ENCODE measurements at regions not wholly inside any gene's neighbourhood (a gene's known extent, or its start where the extent isn't known, plus 50 kb on each side); places are given as distances from the start of the nearest gene placed in this dataset.
A peak's percentile ranks its signal among the peaks of the same experiment; 100 is the strongest.

DNA sequence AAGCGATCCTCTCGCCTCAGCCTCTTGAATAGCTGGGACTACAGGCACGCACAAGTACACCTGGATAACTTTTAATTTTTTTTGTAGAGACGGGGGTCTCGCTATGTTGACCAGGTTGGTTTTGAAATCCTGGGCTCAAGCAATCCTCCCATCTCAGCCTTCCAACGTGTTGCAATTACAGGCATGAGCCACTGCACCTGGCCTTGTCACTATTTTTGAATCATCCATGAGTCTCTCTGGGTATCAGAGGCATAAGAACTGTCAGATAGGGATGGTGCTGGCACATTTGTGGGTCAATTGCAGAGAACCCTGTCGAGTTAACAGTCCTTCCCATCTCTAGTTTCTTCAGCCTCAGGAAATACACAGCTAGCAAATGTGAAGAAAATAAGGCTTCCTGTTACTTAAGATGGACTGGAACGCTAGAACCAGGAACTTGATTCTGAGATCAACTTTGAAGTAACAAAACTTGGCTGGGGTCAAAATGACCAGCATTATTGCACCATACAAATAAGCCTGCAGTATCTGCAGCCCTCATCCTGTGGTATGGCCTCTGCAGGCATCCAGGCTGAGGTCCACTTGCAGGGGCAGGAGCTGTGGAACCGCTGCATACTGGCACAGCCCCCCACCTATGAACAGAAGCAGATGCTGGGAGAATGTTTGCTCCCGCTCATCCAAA lies 124.3 kb upstream of the GADD45A start:
- DNase-seq (ENCODE audit: low read depth in 2 of 2) = no peak

DNA sequence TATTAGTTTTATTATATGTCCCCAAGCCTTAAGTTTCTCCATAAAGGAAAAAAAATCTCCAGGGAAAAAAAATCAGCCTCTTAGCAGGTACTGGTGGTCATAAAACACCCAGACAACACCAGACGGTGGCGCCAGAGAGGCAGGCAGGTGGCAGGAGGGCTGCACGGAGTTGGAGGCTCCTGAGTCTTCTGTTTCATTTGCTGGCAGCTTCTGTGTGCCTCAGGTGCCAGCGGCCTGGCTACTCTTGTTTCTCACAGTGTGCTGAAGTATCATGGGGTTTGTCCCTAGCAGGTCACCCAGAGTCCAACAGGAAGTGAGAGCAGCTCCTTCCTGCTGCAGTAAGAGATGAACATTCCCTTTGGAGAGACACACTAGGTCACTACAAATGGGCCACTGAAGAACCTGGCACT lies 123.3 kb upstream of the GADD45A start:
- peak; percentile 81 to 83 for DNase-seq (ENCODE audit: low read depth in 2 of 2)

DNA sequence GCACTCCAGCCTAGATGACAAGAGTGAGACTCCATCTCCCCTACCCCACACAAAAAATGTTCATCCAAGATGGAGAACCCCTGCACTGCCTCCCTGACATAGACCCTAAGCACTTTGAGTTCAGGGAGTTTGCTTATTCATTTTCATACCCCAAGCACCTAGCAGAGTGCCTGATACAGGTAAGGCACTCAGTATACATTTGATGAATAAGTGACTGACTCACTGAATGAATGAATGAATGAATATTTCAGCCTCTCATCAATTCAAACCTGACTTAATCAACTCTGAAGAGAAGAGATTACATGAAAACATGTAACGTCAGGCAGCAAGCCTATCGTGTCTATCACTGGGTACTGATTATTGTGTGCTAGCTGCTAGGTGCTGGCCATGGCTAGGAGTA lies 121.3 kb upstream of the GADD45A start:
- no peak for DNase-seq (ENCODE audit: low read depth in 2 of 2)

DNA sequence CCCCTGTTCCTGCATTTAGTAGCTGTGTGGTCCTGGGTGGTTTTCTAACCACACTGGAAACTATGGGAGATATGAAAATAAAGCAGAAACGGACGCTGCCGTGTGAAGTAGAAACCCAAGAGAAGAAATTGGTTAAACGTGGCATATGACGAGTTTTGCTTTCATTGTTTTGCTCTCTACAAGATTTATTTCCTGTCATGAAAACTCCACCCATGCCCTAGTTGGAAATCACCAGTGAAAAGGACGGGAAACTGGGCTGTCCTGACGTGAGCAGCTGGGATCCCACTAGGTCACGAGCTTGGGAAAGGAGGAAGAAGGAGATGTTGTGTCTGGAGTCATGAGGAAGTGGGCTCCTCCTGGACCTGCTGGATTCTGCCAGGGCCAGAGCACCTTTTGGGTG lies 120.8 kb upstream of the GADD45A start:
- no peak for DNase-seq (ENCODE audit: low read depth in 2 of 2)

DNA sequence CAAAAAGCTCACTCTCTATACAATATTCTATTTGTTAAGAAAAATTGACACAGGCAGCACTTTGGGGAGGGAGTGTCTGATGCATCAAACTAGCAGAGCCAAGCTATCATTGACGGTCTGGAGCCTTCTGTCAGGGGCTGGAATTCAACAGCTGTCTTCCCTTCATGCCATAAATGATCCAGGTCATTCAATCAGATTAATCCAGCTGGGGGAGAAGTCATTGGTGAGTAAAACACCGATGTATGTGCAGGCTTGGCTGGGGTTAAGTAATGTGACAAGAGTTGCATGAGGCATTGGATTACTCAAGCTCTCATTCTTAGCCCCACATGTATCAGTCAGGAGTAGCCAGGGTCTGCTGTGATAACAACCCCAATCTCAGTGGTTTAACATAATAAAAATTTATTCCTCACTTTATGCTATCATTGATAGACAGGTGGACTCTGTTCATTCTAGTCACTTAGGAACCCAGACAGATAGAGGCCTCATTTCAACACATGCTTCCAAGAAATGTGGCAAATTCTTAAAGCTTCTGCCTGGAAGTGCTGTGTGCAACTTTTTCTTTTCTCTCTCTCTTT lies 118.1 kb upstream of the GADD45A start:
- DNase-seq (ENCODE audit: low read depth in 2 of 2) = no peak

DNA sequence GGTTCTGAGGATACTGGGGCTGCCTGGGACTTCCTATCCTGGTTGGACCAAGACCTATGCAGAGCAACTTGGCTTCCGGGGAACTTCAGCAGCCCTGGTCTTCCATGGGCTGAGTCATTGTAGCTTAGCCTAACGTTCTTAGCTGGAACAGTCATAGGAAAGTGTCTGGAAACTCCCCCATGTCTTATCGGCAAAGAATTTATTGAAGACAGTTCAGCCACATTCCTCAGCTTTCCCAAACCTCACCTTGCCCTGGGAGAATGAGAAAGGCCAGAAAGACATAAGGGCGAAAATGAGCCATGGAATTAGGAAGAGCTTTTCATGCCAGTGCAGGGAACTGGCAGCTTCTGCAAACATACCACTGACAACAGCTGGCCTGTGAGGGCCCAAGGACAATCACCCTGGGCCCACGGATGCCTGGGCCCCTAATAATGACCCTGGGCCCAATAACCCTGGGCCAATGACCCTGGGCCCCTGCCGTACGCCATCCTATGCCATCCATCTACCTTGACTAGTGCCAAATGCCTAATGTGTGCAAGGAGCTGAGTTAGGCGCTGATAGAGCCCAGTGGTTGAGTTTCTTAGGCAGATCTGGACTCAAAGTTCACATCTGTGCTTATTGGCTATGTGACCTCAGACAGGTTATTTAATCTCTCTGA lies 114.4 kb upstream of the GADD45A start:
- no peak for DNase-seq (ENCODE audit: low read depth in 2 of 2)

DNA sequence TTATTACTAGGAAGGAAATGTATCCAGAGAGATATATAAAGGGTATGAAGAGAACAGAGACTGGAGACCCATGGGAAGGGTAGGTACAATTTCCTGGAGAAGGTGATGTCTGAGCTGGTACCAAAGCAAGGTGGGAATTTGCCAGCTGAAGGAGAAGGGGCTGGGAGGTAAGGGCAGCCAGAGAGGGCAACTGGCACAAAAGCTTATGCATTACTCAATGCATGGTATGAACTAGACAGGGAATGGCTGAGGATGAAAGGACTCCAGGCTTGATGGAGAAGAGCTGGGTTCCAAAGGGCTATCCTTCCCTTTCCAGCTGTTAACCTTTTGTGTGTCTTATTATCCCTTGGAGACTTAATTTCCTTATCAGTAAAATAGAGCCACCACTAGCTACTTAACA lies 113.6 kb upstream of the GADD45A start:
- DNase-seq (ENCODE audit: low read depth in 2 of 2) = no peak

DNA sequence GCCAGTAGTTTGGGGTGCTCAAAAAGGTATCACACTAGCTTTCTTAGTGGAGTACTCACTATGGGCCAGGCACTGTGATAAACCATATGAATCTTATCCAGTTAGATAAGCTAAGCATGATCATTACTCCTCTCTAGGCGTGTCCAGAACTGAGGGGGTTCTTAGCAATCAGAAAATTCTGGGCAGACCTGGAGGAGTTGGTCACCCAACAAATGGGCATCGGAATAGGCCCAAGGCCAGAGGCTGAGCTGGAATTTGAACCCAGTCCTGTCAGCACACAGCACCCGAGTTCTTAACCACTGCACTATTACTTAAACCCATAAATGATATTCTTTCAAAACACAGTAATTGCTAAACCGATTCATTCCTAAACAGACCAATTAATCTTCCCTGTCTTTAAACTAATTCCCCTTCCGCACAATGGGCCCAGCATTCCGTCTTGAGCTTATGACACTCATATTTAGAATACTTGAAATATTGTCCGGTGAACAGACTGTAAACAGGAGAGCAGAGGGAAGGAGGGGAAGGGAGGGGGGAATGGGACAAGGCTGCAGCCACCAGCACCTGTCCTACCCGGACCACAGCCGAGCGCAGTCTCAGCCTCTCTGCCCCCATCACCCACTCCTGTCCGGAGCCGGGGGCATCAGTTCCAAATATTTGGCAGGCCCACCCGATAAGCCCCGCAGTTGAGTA lies 113.0 kb upstream of the GADD45A start:
- DNase-seq (ENCODE audit: low read depth in 2 of 2) = no peak

DNA sequence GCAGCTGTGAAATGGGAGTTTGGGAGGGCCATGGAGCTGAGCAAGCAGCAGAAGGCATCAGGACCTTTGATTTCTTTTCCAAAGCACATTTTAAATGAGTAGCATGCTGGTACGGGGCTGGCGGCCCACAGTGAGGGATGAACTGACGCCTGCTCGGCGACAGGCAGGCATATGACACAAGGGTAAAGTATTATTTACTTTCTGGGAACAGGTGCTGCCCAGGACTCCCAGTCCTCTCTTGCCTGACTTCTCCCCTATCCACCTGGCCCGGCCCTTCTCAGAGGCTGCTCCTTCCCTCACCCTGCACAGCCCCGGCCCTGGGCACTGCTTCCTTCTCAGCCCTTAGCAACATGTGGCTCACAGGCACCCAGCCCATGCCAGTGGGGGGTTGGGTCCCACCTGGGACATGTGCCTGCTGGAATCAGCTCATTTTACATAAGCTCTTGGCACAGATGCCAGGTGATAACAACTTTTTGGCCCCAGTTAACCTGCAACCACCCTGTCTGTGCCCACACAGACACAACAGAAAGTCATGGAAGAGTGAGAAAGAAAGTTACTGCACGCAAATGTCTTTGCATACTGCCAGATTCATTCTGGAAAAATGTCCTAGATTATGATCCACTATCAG lies 112.3 kb upstream of the GADD45A start:
- DNase-seq (ENCODE audit: low read depth in 2 of 2) = no peak

DNA sequence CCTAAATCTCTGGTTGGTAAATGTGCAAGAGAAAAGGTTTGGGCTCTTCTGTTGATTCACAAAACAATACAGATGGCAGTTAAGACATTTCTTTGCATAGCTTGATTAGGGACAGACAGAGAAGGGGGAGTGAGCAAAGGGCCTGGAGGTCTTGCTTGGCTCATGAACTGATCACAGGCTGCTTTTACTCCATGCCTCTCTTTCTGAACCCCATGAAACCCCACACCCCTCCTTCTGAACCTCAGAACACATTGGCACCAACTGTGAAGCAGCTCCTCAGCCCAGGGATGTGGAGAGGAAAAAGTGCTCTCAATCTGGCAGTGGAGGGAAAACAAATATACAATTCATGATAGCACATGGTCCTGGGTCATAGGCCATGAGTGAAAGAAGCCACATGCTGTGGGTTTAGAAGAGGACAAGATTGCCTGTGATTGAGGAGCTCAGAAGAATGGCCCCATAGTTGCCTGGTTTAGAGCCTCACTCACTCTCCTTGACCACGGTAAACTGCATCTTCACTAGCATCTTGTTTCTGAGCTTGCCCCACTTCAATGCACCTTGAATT lies 111.6 kb upstream of the GADD45A start:
- no peak for DNase-seq (ENCODE audit: low read depth in 2 of 2)

DNA sequence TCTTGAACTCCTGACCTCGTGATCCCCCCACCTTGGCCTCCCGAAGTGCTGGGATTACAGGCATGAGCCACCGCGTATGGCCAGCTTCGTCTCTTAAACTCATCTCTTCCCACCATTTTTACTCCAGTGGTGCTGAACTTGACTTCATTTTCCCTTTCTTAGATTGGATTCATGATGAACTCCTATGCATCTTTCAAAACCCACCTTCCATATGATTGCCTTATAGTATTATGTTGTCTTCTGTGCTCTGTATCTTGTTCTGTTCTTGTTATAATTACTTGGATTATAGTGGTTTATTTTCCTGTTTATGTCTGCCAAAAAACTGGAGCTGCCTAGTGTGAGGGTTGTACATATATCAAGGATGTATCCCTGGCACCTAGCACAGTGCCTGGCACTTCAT lies 110.8 kb upstream of the GADD45A start:
- DNase-seq (ENCODE audit: low read depth in 2 of 2) = no peak

DNA sequence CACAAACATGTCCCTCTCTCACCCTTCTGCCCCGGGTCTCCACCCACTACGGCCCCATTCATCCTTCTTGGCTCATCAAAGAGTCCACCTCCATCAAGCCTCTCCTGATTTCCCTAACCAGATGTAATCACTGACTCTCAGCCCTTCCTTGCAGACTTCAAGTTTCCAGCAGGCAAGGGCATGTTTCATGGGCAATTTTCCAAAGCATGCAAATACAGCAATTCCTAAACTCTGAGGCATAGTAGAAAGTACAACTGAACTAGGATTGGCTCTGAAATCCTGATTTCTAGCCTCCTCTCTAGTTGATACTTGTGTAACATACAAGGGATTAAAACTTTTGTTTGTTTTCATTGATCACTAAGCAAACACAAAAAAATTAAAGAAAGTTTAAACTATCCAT lies 109.1 kb upstream of the GADD45A start:
- no peak for DNase-seq (ENCODE audit: low read depth in 2 of 2)

DNA sequence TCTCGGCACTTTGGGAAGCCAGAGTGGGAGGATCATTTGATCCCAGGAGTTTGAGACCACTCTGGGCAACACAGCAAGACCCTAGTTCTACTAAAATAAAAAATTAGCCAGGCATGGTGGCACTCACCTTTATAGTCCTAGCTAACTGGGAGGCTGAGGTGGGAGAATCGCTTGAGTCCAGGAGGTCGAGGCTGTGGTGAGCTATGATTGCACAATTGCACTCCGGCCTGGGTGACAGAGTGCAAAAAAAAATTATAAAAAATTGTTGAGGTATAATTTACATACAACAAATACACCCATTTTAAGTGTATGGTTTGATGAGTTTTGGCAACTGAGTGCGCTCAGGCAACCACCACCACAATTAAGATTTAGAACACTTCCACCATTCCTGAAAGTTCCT lies 108.5 kb upstream of the GADD45A start:
- no peak for DNase-seq (ENCODE audit: low read depth in 2 of 2)

DNA sequence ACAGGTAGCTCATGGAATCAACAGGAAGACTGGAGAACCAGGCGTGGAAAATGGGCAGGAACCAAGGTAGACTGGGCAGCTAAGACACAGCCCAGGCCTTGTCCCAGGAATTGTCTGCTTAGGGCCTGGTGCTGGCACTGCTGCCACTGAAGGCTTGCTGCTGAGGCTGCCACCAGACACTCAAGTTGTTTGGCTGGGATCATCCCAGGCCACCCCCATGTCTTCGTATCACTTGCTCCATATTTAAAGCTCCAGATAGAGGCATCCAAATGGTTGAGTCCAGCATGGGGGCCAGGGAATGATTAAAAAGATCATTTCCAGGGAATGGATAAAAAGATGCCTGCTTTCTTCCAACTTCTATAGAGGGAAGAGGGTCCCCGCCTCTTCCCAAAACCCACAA lies 107.4 kb upstream of the GADD45A start:
- no peak for DNase-seq (ENCODE audit: low read depth in 2 of 2)

DNA sequence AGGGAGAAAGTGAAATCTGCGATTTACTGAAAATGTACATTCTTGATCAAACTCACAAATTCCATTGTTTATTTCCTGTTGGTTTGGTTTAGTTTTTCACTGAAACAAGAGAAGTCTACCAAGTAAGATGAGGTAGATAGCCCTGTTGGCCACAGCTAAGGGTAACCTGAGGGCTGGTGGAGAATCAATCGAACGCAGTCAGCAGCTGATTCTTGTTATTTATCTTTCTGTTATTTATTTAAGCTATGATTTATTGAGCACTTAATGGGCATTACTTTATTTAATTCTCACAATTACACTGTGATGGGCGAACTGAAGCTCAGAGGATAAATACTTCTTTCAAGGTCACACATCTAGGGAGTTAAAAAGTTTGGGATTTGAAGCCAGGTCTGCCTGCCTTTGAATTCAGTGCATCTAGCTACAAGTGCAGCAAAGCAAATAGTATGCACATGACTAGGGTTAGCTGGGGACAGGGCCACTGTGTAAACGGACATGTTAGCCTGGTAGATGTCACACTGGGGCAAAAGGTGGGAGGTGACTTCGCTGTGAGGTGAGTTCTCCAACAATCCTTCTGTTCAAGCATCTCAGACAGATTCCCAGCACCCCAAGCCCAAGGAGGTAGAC lies 106.5 kb upstream of the GADD45A start:
- DNase-seq (ENCODE audit: low read depth in 2 of 2) = no peak

DNA sequence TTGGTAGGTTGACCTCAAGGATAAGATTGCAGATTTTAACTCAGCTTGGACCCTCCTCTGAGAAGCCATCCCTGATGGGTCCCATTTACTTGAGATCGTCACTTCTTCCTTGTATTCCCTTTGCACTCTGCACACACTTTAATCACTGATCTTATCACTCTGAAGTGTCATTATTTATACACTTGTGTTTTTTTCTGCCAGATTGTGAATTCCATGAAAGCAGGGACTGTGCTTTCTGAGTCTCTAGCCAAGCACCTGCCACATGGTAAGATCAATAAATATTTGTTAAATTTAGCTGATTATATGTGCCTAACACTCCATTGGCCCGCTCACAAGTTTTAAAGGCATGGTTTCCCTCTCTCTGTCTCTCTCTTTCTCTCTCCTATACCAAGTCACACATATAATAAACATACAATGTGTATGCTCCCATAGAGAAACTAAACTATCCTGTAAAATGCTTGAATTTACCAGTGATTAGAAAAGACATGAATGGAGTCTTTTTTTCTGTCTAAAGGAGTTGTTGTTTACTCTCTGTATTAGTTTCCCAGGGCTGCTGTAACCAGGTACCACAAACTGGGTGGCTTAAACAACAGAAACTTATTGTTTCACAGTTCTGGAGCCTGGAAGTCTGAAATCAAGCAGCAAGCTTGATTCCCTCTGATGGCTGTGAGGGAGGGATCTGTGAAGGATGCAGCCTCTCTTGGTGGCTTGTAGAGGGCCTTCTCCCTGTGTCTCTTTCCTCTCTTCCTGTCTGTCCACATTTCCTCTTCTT lies 105.2 kb upstream of the GADD45A start:
- DNase-seq (ENCODE audit: low read depth in 2 of 2) = no peak

DNA sequence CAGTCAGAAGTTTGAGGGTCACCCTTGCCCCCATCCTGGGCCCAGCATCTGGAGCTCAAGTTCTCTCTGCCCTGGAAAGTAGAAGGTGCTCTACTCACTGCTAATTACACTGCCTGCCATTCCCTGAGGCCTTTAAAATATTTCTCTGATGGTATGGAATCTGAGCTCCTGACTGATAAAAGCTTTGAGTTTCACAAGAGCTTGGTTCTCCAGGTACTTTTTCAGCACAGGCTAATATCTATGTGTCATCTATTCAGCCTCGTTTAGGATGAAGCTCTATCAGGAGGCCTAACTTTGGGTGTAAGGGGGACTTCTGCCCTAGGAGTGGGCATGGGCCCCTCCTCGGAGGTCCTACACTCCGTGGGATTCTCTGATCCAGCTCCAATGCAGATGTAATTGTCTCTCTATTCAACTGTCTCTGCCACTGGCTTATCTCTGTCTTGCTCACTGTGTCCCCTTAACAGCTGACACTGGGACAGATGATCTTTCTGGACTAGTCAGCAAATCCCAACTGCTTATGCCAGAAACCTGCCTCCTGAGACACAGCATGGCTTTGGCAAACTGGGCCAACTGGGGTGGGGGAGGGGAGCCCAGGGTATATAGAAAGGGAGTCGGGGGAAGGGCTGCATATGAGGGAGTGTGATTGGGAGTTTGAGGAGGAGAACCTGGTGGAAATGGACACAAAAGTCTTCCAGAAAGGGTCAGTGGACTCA lies 104.2 kb upstream of the GADD45A start:
- DNase-seq (ENCODE audit: low read depth in 2 of 2) = no peak

DNA sequence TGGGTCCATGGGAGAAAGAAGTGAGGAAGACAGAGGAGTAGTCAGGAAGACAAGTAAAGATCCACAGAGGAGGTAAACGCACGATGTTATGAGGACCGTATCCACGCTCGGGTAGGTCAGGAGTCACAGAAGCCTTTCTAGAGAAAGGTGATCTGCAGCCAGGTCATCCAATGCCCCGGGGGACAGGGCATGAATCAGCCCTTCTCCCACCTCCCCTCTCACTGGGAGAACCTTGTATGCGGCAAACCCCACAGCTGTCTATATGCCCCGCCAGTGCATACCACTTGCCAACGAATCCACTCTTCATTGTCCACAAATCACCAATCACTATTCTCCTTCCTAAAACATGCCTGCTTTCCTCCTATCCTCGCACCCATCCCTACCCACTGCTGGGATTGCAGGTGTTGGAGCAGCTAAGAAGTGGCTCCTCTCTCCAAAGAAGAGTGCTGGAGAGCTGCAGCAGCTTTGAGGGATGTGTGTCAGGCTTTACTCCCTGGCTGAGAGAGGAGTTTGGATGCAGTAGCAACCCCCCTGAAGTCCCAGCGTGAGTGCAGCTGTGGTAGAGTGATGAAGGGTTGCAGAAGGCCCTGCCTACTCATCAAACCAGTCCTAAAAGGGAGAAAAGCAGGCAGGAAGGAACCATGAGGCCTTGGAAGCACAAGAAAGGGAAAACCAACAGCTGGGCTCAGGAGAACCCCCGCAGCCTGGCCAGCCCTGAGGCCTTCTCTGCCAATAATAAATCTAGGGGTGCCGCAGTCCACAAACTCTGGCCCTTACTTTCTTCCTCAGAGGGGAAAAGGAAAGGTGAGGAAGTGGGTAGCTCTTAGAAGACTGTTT lies 102.2 kb upstream of the GADD45A start:
- DNase-seq (ENCODE audit: low read depth in 2 of 2) = no peak

DNA sequence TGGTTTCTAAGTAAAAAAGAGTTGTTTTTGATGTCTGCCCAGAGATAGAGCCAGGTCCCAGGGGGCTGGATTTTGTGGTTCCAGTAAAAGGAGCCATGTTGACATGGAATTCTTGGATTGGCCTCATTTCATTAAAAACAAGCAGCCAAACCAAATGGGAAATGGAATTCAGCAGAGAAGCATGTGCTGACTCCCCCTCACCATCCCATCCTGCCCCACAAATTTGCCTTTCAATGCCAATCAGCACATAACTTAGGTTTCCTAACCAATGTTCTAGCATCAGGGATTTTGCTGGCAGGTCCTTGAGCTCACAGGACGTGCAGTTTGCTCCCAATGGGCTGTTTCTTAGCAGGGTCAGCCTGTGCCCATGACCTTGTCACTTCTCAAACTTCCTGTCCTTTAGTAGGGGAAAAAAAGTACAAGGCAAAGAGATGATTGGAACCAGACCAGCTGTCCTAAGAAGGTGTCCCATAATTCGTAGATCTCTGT lies 101.5 kb upstream of the GADD45A start:
- DNase-seq (ENCODE audit: low read depth in 2 of 2) = no peak
